ENCODE measurements at regions not wholly inside any gene's neighbourhood (a gene's known extent, or its start where the extent isn't known, plus 50 kb on each side); places are given as distances from the start of the nearest gene placed in this dataset.
"Not testable (repeated sequence)": the region's sequence is repeated elsewhere in the genome, so short reads cannot be mapped to it uniquely, and the experiment has no call there.

DNA sequence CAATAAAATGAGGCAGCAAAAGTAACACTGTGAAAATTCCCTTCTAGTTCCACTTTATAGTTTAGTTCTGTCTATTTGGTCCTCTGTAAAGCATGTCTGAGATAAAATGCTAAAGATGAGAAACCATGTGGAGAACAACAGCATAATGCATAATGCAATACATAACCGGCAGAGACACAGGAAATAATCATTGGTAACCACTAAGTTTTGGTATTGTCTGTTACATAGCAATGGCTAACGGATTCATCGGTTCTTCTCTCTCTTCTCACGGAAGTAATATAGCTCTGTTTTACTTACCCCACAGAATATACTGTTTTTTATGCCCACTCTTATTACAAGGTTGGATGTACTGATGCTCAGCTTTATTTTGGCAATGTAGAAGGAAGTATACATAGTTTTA is 158.9 kb downstream of the FAM174A start:
- TF ChIP-seq, protein P1, sequence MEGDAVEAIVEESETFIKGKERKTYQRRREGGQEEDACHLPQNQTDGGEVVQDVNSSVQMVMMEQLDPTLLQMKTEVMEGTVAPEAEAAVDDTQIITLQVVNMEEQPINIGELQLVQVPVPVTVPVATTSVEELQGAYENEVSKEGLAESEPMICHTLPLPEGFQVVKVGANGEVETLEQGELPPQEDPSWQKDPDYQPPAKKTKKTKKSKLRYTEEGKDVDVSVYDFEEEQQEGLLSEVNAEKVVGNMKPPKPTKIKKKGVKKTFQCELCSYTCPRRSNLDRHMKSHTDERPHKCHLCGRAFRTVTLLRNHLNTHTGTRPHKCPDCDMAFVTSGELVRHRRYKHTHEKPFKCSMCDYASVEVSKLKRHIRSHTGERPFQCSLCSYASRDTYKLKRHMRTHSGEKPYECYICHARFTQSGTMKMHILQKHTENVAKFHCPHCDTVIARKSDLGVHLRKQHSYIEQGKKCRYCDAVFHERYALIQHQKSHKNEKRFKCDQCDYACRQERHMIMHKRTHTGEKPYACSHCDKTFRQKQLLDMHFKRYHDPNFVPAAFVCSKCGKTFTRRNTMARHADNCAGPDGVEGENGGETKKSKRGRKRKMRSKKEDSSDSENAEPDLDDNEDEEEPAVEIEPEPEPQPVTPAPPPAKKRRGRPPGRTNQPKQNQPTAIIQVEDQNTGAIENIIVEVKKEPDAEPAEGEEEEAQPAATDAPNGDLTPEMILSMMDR (IDR thresholded peaks at IDR 0.05; ENCODE audit: borderline replicate concordance, insufficient read depth, low read depth, low read length) = no peak
- no peak overlapping the region for H3K4me3 ChIP-seq (ENCODE audit: low read depth, low read length)

DNA sequence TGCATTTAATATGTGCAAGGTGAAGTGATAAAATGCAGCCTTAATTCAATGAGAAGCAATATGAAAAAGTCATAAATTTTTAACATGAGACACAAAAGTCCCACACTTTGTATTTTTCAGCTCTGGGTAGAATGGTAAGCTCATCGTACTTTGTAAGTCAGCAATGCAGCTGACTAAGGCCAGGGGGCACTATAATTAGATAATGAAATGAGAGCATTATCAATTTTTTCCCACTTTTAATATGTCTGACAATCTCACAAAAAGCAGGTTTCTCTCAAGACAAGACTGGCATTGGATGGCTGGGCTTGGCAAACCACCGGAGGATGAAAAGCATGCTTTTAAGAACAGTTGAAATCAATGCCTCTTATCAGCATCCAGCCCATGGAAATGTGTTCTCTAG is 162.8 kb downstream of the FAM174A start:
- TF ChIP-seq, protein P1 (IDR thresholded peaks at IDR 0.05; ENCODE audit: borderline replicate concordance, insufficient read depth, low read depth, low read length) = peak; percentile 12; the same call in 1 of the 2 replicates

DNA sequence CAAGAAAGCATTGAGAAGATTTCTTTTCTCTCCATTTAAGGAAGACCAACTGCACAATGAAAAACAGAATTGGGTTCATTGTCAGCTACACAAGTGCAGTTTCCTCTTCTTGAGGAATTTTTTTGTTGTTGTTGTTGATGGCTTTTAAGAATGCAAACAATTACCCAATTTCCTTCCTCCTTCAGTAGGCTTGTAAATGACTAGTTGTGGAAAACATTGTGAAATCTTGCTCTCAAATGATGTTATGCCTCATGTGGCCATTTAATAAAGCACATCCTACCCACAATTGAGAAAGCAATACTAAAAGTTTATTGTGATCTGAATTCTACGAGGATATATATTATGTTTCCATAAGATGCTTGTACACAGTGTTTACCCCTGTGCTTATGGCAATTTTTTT is 171.6 kb downstream of the FAM174A start:
- TF ChIP-seq, protein P1 (IDR thresholded peaks at IDR 0.05; ENCODE audit: borderline replicate concordance, insufficient read depth, low read depth, low read length) = no peak
- H3K4me3 ChIP-seq (ENCODE audit: low read depth, low read length) = no peak overlapping the region

More for the DNA sequence above, 162.8 kb downstream of the FAM174A start:
- no peak overlapping the region for H3K4me3 ChIP-seq (ENCODE audit: low read depth, low read length)

DNA sequence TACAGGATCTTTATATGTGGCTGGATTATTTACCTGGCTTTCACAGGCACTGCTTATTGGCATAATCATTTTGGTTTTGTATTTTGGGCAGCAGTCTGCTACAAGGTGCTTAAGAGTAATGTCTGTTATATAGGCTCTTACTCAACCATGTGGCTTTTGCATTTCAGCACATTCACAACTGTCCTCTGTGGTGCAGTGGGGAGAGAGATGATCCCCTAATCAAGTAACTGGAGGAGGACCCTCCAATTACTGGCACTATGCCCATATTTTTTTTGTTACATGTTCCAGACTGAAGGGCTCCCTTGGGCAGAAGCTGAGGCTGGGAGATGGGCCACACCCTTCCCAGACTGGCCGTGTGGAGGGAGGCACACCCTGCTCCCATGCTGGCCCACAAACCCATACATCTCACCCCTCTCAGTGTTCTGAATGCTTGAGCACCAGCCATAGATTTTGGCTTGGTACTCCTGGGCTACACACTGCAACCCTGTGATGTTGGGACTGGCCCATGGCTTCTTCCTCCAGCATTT is 173.5 kb downstream of the FAM174A start:
- H3K4me3 ChIP-seq (ENCODE audit: low read depth, low read length) = no peak overlapping the region
- TF ChIP-seq, protein P1 (IDR thresholded peaks at IDR 0.05; ENCODE audit: borderline replicate concordance, insufficient read depth, low read depth, low read length) = no peak

DNA sequence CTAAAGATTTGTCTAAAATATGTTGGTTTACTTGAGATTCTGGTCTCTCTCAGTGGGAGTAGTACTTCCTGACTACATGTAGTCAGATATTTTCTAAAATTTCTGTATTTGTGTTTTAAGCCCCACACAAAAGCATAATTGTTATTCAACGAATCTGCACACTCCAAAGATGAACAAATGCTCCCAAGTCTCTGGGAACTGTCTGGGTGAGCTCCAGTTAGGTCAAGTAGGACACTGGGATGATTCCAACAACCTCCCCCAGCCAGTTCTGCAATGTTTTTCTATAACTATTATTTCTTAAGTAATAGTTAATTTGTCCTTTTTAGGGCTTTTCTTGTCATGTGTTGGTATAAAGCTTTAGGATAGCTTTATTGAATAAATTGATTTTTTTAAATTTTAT is 174.6 kb downstream of the FAM174A start:
- TF ChIP-seq, protein P1 (IDR thresholded peaks at IDR 0.05; ENCODE audit: borderline replicate concordance, insufficient read depth, low read depth, low read length) = no peak
- no peak overlapping the region for H3K4me3 ChIP-seq (ENCODE audit: low read depth, low read length)

DNA sequence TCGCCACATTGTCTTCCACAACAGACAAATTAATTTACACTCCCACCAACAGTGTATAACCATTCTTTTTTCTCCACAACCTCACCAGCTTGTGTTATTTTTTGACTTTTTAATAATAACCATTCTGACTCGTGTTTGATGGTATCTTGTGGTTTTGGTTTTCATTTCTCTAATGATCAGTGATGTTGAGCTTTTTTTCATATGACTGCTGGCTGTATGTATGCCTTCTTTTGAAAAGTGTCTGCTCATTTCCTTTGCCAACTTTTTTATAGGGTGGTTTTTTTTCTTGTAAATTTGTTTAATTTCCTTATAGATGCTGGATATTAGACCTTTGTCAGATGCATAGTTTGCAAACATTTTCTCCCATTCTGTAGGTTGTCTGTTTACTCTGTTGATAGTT is 179.6 kb downstream of the FAM174A start:
- H3K4me3 ChIP-seq (ENCODE audit: low read depth, low read length) = not testable (repeated sequence)

DNA sequence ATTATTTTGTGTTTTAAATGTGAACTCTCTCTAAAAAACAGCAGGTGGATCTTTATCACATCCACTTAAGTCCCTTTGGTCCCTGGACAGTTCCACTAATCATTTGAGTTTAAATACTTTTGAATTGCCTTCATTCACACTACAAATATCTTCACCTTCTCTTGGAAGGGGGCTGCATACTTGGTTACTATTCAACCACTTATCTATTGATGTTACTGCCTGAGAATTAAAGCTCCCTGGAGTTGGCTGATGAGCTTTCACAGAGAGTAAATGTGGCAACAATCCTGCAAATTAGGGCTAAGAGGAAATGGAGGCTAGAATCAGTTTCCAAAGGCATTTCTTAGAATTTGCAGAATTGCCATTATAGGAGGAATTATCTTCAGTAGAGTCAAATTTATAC is 180.4 kb downstream of the ST8SIA4 start:
- TF ChIP-seq, protein P1 (IDR thresholded peaks at IDR 0.05; ENCODE audit: borderline replicate concordance, insufficient read depth, low read depth, low read length) = no peak
- H3K4me3 ChIP-seq (ENCODE audit: low read depth, low read length) = no peak overlapping the region

DNA sequence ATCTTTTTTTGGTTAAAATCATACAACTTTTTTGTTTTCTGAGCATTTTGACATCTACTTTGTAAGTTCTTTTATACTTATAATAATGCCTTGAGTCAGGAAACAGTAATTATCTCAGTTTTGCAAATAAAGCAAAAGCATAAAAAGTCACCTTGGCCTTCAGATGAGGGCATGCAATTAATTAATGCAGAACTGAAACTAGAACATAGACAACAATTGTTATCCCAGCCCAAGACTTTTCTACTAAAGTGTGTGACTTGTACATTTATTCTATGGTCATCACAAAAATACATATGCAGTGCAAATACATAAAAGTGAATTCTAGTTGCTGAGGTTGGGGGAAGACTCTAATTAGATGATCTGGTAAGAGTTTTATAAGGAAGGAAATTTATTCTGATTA is 179.9 kb downstream of the ST8SIA4 start:
- H3K4me3 ChIP-seq (ENCODE audit: low read depth, low read length) = no peak overlapping the region
- TF ChIP-seq, protein P1 (IDR thresholded peaks at IDR 0.05; ENCODE audit: borderline replicate concordance, insufficient read depth, low read depth, low read length) = no peak
